Breast epithelium (tissue), 3 donors: ENCODE measurements at regions not wholly inside any gene's neighbourhood (a gene's known extent, or its start where the extent isn't known, plus 50 kb on each side); places are given as distances from the start of the nearest gene placed in this dataset.

ENCODE experiments used
- CTCF ChIP-seq, 3 donors: fragments of 450-650 bp; IDR thresholded peaks; one replicate each; pipeline ENCODE4 v1.5.1; 2016 to 2017; ENCODE audit warnings: antibody characterized with exemption in 3 of 3, mild to moderate bottlenecking in 3 of 3, moderate library complexity in 3 of 3
- POLR2A ChIP-seq: fragments of 450-650 bp; IDR thresholded peaks from one replicate; pipeline ENCODE4 v1.6.1; 2016; ENCODE audit warnings: antibody characterized with exemption, mild to moderate bottlenecking, moderate library complexity
- POLR2AphosphoS5 ChIP-seq, 3 donors: sonication (generic); formaldehyde crosslinking; IDR thresholded peaks; one replicate each; pipeline ENCODE4 v1.6.1; 2017; ENCODE audit warnings: antibody characterized with exemption in 3 of 3

DNA sequence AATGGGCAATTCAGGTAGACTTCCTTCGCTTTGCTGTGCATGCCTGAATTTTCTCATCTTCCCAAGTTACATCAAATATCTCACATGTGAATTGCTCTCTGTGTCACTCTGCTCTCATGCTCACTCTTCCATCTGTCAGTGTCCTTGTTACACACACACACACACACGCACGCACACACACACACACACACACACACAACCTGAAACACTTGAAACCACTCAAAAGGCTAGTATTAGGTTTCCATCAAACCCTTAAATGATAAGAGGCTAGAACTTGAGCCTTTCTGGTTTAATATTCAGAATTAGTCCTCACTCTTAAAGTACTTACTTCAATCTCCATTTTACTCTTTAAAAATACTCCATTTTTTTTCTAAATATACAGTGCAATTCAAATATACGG, 282.4 kb downstream of the C11orf87 start:
- no peak for TF ChIP-seq CTCF (IDR thresholded peaks at IDR 0.05)
- no peak for TF ChIP-seq POLR2A
- no peak for TF ChIP-seq POLR2AphosphoS5 (IDR thresholded peaks at IDR 0.05)
